Duodenal mucosa (tissue), 2 donors: ENCODE measurements at regions not wholly inside any gene's neighbourhood (a gene's known extent, or its start where the extent isn't known, plus 50 kb on each side); places are given as distances from the start of the nearest gene placed in this dataset.

Source experiments
- H3K27ac ChIP-seq: one replicate; pipeline ENCODE4 v1.7.0; 2013; ENCODE audit warnings: low read depth, low read length
- H3K27me3 ChIP-seq, 2 donors: one replicate each; pipeline ENCODE4 v1.7.0; 2013; ENCODE audit warnings: low read length in 2 of 2, control low read depth in 1 of 2; ENCODE audit not compliant: insufficient read depth in 2 of 2, control insufficient read depth in 1 of 2
- H3K36me3 ChIP-seq, 2 donors: one replicate each; pipeline ENCODE4 v1.7.0; 2013; ENCODE audit warnings: low read length in 2 of 2, control low read depth in 1 of 2; ENCODE audit not compliant: insufficient read depth in 2 of 2, control insufficient read depth in 1 of 2
- H3K4me1 ChIP-seq, 2 donors: one replicate each; pipeline ENCODE4 v1.7.0; 2013; ENCODE audit warnings: low read length in 2 of 2, control low read depth in 1 of 2; ENCODE audit not compliant: insufficient read depth in 2 of 2, control insufficient read depth in 1 of 2
- H3K4me3 ChIP-seq, 2 donors: one replicate each; pipeline ENCODE4 v1.7.0; 2013; ENCODE audit warnings: low read length in 2 of 2, low read depth in 1 of 2
- H3K9ac ChIP-seq, 2 donors: one replicate each; pipeline ENCODE4 v1.7.0; 2013; ENCODE audit warnings: low read length in 2 of 2, low read depth in 1 of 2
- H3K9me3 ChIP-seq, 2 donors: one replicate each; pipeline ENCODE4 v1.7.0; 2013; ENCODE audit warnings: low read length in 2 of 2, control low read depth in 1 of 2; ENCODE audit not compliant: control insufficient read depth in 1 of 2

GRCh38 chr10:1858048-1858447 lies 120.7 kb upstream of the ADARB2 start:
- no peak overlapping the region for H3K4me3 ChIP-seq
- no peak overlapping the region for H3K27ac ChIP-seq
- H3K36me3 ChIP-seq: no peaks in the 10 kb centered on the region
- no peaks in the 10 kb centered on the region for H3K27me3 ChIP-seq
- no peak overlapping the region for H3K9ac ChIP-seq
- H3K9me3 ChIP-seq: no peaks in the 10 kb centered on the region
- H3K4me1 ChIP-seq: no peaks in the 10 kb centered on the region

DNA sequence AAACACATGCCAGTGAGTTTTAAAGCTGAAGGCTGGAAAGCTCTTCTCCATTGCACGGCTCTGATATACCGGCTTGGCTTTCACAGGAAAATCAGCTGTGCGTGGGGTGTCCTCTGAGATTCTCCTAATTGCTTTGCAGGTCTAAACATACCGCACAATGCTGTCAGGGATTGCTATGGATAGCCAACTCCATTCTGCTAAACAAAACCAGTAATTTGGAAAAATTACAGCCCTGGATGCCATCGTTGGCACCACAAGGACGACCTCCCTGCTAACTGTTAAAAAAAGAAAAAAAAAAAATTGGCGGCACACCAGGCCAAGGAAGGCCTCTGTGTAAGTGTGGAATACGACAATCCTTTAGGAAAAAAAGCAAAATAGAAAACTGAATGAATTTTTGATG lies 118.6 kb upstream of the ADARB2 start:
- Histone ChIP-seq H3K4me1 (no peaks in the 10 kb centered on the region), H3K27ac (no peak overlapping the region), H3K9me3 (no peaks in the 10 kb centered on the region), H3K27me3 (no peaks in the 10 kb centered on the region), H3K36me3 (no peaks in the 10 kb centered on the region), H3K9ac (no peak overlapping the region), H3K4me3 (no peak overlapping the region)

GRCh38 chr10:1854271-1854670 lies 116.9 kb upstream of the ADARB2 start:
- H3K27me3 ChIP-seq: no peaks in the 10 kb centered on the region
- H3K36me3 ChIP-seq: no peaks in the 10 kb centered on the region
- H3K9ac ChIP-seq: no peak overlapping the region
- H3K4me1 ChIP-seq: no peaks in the 10 kb centered on the region
- H3K4me3 ChIP-seq: no peak overlapping the region
- H3K27ac ChIP-seq: no peak overlapping the region
- no peaks in the 10 kb centered on the region for H3K9me3 ChIP-seq

DNA sequence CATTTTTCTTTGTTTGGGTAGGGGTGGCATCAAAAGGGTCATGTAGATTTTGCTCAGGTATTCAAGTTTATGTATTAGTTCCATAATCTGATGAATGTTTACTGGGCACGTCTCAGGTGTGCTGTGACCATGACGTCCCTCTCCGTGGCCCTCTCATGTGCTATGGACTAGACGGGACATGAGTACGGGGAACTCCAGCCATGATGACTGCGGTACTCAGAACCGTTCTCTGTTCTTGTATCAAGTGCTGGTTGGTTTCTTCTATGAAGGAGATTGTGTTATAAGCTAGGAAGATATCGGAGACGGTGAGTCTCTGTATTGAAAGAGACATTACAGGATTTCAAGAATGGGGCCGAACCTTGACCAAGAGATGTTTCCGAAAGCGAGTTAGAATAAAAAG lies 116.5 kb upstream of the ADARB2 start:
- Histone ChIP-seq H3K36me3 (no peaks in the 10 kb centered on the region), H3K9ac (no peak overlapping the region), H3K27ac (no peak overlapping the region)

DNA sequence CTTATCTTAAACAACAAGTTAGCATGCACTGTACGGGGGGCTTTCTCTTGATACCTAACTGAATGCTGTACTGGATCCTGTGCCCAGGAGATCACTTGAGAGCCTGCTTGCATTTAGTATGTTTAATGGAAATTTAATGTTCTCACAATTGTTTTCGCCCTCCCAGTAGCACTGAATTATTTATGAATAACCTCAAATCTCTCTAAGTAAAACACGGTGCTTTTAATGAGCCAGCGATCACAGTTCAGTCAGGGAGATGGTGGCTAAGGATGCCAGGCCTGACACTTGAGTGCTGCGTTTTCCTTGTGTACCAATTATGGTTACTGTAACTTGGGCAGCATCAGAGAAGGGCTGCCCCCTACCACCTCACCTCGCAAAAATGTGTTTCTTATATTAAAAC lies 115.5 kb upstream of the ADARB2 start:
- H3K9ac ChIP-seq: no peak overlapping the region
- no peak overlapping the region for H3K27ac ChIP-seq
- H3K9me3 ChIP-seq: no peaks in the 10 kb centered on the region
- no peak overlapping the region for H3K4me3 ChIP-seq
- H3K36me3 ChIP-seq: no peaks in the 10 kb centered on the region
- no peaks in the 10 kb centered on the region for H3K4me1 ChIP-seq
- H3K27me3 ChIP-seq: no peaks in the 10 kb centered on the region

More for the DNA sequence above, 116.5 kb upstream of the ADARB2 start:
- no peaks in the 10 kb centered on the region for H3K4me1 ChIP-seq
- no peaks in the 10 kb centered on the region for H3K9me3 ChIP-seq
- no peaks in the 10 kb centered on the region for H3K27me3 ChIP-seq
- no peak overlapping the region for H3K4me3 ChIP-seq

- Histone ChIP-seq H3K4me3 (no peak overlapping the region), H3K4me1 (no peaks in the 10 kb centered on the region), H3K36me3 (no peaks in the 10 kb centered on the region), H3K27ac (no peak overlapping the region), H3K9me3 (no peaks in the 10 kb centered on the region), H3K9ac (no peak overlapping the region), H3K27me3 (no peaks in the 10 kb centered on the region)
Measured at GRCh38 chr10:1851762-1852161, 114.4 kb upstream of the ADARB2 start.

- Histone ChIP-seq H3K27me3 (no peaks in the 10 kb centered on the region), H3K4me3 (no peak overlapping the region), H3K9me3 (no peaks in the 10 kb centered on the region), H3K9ac (no peak overlapping the region), H3K36me3 (no peaks in the 10 kb centered on the region), H3K27ac (no peak overlapping the region), H3K4me1 (no peaks in the 10 kb centered on the region)
Measured at GRCh38 chr10:1850971-1851527, 113.7 kb upstream of the ADARB2 start.

- Histone ChIP-seq H3K27ac (no peak overlapping the region), H3K27me3 (no peaks in the 10 kb centered on the region), H3K4me3 (no peak overlapping the region), H3K9ac (no peak overlapping the region), H3K36me3 (no peaks in the 10 kb centered on the region), H3K9me3 (no peaks in the 10 kb centered on the region), H3K4me1 (no peaks in the 10 kb centered on the region)
Measured at GRCh38 chr10:1847361-1847760, 110.0 kb upstream of the ADARB2 start.

DNA sequence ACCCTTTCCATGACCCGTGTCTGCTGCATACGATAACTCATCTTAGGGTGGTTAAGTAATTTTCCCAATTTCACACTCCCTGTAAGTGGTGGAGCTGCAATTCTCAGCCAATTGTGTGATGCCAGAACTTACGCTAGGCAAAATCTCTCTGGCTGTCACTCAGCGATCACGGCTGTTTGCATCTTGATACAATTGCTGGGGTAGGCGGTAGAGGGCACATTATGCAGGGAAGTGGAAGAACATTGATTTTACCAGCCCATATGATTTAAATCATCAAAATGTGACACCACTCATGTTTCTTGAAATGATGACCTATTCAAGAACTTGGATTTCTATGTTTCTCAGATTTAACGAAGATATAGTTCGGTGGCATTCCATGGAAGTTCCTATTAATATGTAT lies 108.7 kb upstream of the ADARB2 start:
- H3K36me3 ChIP-seq: no peaks in the 10 kb centered on the region

GRCh38 chr10:1841759-1842158 lies 104.4 kb upstream of the ADARB2 start:
- no peaks in the 10 kb centered on the region for H3K4me1 ChIP-seq
- H3K4me3 ChIP-seq: no peak overlapping the region
- no peak overlapping the region for H3K9ac ChIP-seq
- no peaks in the 10 kb centered on the region for H3K27me3 ChIP-seq
- no peak overlapping the region for H3K27ac ChIP-seq
- peaks cover 0 to 4% of the 10 kb centered on the region in 2 donors for H3K9me3 ChIP-seq
- no peaks in the 10 kb centered on the region for H3K36me3 ChIP-seq

More for the DNA sequence above, 108.7 kb upstream of the ADARB2 start:
- Histone ChIP-seq H3K27me3 (no peaks in the 10 kb centered on the region), H3K9me3 (peaks cover 0 to 4% of the 10 kb centered on the region in 2 donors), H3K27ac (no peak overlapping the region), H3K9ac (no peak overlapping the region), H3K4me1 (no peaks in the 10 kb centered on the region), H3K4me3 (no peak overlapping the region)

DNA sequence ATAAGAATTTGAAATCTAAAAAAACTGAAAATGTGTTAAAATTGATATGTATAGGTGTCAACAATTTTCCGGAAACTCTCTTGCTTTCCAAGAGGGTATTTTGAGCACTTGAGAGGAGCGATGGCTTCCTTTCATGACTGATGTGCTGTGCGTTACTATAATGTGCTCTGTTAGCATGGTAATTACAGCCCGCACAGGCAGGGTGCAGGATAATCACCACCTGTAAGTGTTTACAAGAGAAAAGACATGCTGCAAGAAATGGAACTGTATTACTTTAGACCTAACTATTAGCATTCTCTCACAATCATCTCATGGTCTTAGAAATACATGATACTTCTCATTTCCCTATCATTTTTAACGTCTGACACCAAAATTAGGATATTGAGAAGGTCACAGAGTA lies 92.4 kb upstream of the ADARB2 start:
- Histone ChIP-seq H3K27ac (no peak overlapping the region), H3K36me3 (no peaks in the 10 kb centered on the region), H3K4me3 (no peak overlapping the region), H3K9ac (no peak overlapping the region), H3K4me1 (no peaks in the 10 kb centered on the region), H3K27me3 (no peaks in the 10 kb centered on the region), H3K9me3 (peaks cover 0 to 4% of the 10 kb centered on the region in 2 donors)
